ENCODE measurements at regions not wholly inside any gene's neighbourhood (a gene's known extent, or its start where the extent isn't known, plus 50 kb on each side); places are given as distances from the start of the nearest gene placed in this dataset.

DNA sequence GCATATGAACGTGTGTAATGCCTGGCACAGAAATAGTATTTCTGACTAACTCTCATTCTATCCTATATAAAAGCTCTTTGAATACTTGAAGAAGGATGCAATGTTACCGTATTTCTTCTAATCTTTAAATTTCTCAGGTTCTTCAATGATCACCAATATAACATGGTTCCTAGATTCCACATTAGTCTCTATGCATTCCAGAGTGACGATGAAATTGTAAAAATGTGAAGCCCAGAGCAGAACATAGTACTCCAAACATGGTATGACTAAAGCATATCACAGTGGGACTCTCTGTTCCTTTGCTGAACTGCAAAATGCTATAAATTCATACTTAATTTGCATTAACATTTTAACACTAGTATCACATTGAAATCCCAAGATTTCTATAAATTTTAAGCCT is 877.6 kb upstream of the CHORDC1 start:
- no peak overlapping the region for H4K91ac ChIP-seq (ENCODE audit: low read length)
- no peaks in the 10 kb centered on the region for H3K36me3 ChIP-seq (ENCODE audit: control insufficient read depth in 1 of 2, insufficient read depth in 2 of 2, low read depth in 1 of 2, low read length in 2 of 2)
- 75% methylated on average over 2 of the region's 3 CpGs for WGBS
- no peaks in the 10 kb centered on the region for H3K4me1 ChIP-seq (ENCODE audit: control insufficient read depth, insufficient read depth, low read depth, low read length)
- H3K4ac ChIP-seq (ENCODE audit: low read depth in 1 of 2, low read length in 2 of 2), result no peak overlapping the region
- DNase-seq, result no peak
- no peak overlapping the region for H3K9ac ChIP-seq (ENCODE audit: low read length)
- H2AFZ ChIP-seq (ENCODE audit: low read depth, low read length), result no peak overlapping the region
- no peak overlapping the region for H3K4me2 ChIP-seq (ENCODE audit: low read length, poor library complexity, severe bottlenecking)
- H3K9me3 ChIP-seq (ENCODE audit: control insufficient read depth, low read length), result peaks cover 4% of the 10 kb centered on the region
- H3K14ac ChIP-seq (ENCODE audit: low read length in 2 of 2), result no peak overlapping the region
- no peaks in the 10 kb centered on the region for H3K27me3 ChIP-seq (ENCODE audit: control insufficient read depth in 1 of 2, insufficient read depth in 1 of 2, low read length in 2 of 2)
- no peaks in the 10 kb centered on the region for H3K79me1 ChIP-seq (replicated peaks; ENCODE audit: low read length, poor library complexity, severe bottlenecking)
- H2BK120ac ChIP-seq (ENCODE audit: low read depth, low read length), result no peak overlapping the region
- H3K23ac ChIP-seq (ENCODE audit: low read length in 2 of 2), result no peak overlapping the region
- no peak overlapping the region for H4K8ac ChIP-seq (ENCODE audit: low read length)
- no peak overlapping the region for H3K4me3 ChIP-seq (ENCODE audit: insufficient read depth in 1 of 2, low read depth in 1 of 2, low read length in 2 of 2)
- H2BK15ac ChIP-seq (ENCODE audit: low read depth, poor library complexity, severe bottlenecking), result no peak overlapping the region
- no peak overlapping the region for H2BK12ac ChIP-seq (ENCODE audit: low read length in 2 of 2)
- no peak overlapping the region for H2AK5ac ChIP-seq (ENCODE audit: low read length, severe bottlenecking)
- H2BK5ac ChIP-seq (ENCODE audit: low read depth, low read length, poor library complexity, severe bottlenecking), result no peak overlapping the region
- no peak overlapping the region for H3K18ac ChIP-seq (ENCODE audit: low read depth in 1 of 2, low read length in 2 of 2)
- H3K27ac ChIP-seq (ENCODE audit: low read length, poor library complexity, severe bottlenecking), result no peak overlapping the region

DNA sequence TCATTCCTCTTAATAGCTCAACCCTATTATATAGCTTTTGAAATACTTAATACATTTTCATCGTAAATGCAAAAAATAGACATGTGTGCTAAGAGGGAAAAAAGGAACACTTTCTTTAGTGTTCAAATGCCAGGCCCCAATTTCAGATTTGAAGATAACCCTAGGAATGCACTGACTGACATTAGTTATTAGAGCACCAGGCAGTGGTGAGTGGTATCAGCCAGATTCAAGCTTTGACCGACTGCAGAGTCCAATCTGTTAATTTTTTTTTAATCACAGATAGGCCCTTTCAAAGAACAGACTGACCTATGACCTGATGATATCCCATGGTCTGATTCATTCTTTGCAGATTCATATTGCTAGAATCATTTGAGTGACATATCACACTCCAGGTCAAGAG is 874.2 kb upstream of the CHORDC1 start:
- Histone ChIP-seq H2BK15ac (ENCODE audit: low read depth, poor library complexity, severe bottlenecking) (no peak overlapping the region), H2AK5ac (ENCODE audit: low read length, severe bottlenecking) (no peak overlapping the region), H3K4me1 (ENCODE audit: control insufficient read depth, insufficient read depth, low read depth, low read length) (no peaks in the 10 kb centered on the region), H3K9ac (ENCODE audit: low read length) (no peak overlapping the region), H4K91ac (ENCODE audit: low read length) (no peak overlapping the region), H2BK5ac (ENCODE audit: low read depth, low read length, poor library complexity, severe bottlenecking) (no peak overlapping the region), H3K4ac (ENCODE audit: low read depth in 1 of 2, low read length in 2 of 2) (no peak overlapping the region), H2AFZ (ENCODE audit: low read depth, low read length) (no peak overlapping the region), H3K27me3 (ENCODE audit: control insufficient read depth in 1 of 2, insufficient read depth in 1 of 2, low read length in 2 of 2) (no peaks in the 10 kb centered on the region), H3K36me3 (ENCODE audit: control insufficient read depth in 1 of 2, insufficient read depth in 2 of 2, low read depth in 1 of 2, low read length in 2 of 2) (no peaks in the 10 kb centered on the region), H3K79me1 (replicated peaks; ENCODE audit: low read length, poor library complexity, severe bottlenecking) (no peaks in the 10 kb centered on the region), H2BK120ac (ENCODE audit: low read depth, low read length) (no peak overlapping the region), H3K27ac (ENCODE audit: low read length, poor library complexity, severe bottlenecking) (no peak overlapping the region), H3K23ac (ENCODE audit: low read length in 2 of 2) (no peak overlapping the region), H3K4me2 (ENCODE audit: low read length, poor library complexity, severe bottlenecking) (no peak overlapping the region), H3K18ac (ENCODE audit: low read depth in 1 of 2, low read length in 2 of 2) (no peak overlapping the region), H3K4me3 (ENCODE audit: insufficient read depth in 1 of 2, low read depth in 1 of 2, low read length in 2 of 2) (no peak overlapping the region), H4K8ac (ENCODE audit: low read length) (no peak overlapping the region), H2BK12ac (ENCODE audit: low read length in 2 of 2) (no peak overlapping the region), H3K9me3 (ENCODE audit: control insufficient read depth, low read length) (no peaks in the 10 kb centered on the region), H3K14ac (ENCODE audit: low read length in 2 of 2) (no peak overlapping the region)
- WGBS, result 86% methylated on average over 1 of the region's 2 CpGs
- DNase-seq, result no peak

DNA sequence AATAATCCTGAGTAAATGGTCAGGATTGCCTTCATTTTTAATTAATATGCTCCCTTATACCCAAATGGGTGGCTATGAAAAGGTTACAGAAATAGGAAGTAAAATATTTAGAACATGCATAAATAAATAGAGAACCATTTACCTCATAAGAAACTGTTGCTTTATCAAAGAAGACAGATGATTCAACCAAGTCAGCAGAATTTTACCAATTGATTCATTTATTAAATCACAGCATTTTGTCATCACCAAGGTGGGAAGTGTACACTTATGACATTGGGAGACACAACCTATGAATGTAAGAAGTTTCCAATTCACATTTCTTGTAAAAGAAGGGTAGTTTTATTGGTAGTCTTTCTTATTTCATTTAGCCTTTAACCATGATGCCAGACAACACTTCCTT is 870.3 kb upstream of the CHORDC1 start:
- Histone ChIP-seq H3K79me1 (replicated peaks; ENCODE audit: low read length, poor library complexity, severe bottlenecking) (no peaks in the 10 kb centered on the region), H4K8ac (ENCODE audit: low read length) (no peak overlapping the region), H2AK5ac (ENCODE audit: low read length, severe bottlenecking) (no peak overlapping the region), H3K4me1 (ENCODE audit: control insufficient read depth, insufficient read depth, low read depth, low read length) (no peaks in the 10 kb centered on the region), H4K91ac (ENCODE audit: low read length) (no peak overlapping the region), H3K14ac (ENCODE audit: low read length in 2 of 2) (no peak overlapping the region), H3K4me2 (ENCODE audit: low read length, poor library complexity, severe bottlenecking) (no peak overlapping the region), H2BK12ac (ENCODE audit: low read length in 2 of 2) (no peak overlapping the region), H3K4me3 (ENCODE audit: insufficient read depth in 1 of 2, low read depth in 1 of 2, low read length in 2 of 2) (no peak overlapping the region), H3K27me3 (ENCODE audit: control insufficient read depth in 1 of 2, insufficient read depth in 1 of 2, low read length in 2 of 2) (no peaks in the 10 kb centered on the region), H3K23ac (ENCODE audit: low read length in 2 of 2) (no peak overlapping the region), H3K18ac (ENCODE audit: low read depth in 1 of 2, low read length in 2 of 2) (no peak overlapping the region), H2BK5ac (ENCODE audit: low read depth, low read length, poor library complexity, severe bottlenecking) (no peak overlapping the region), H2BK15ac (ENCODE audit: low read depth, poor library complexity, severe bottlenecking) (no peak overlapping the region), H2BK120ac (ENCODE audit: low read depth, low read length) (no peak overlapping the region), H3K27ac (ENCODE audit: low read length, poor library complexity, severe bottlenecking) (no peak overlapping the region), H3K9me3 (ENCODE audit: control insufficient read depth, low read length) (no peaks in the 10 kb centered on the region), H3K4ac (ENCODE audit: low read depth in 1 of 2, low read length in 2 of 2) (no peak overlapping the region), H3K9ac (ENCODE audit: low read length) (no peak overlapping the region), H2AFZ (ENCODE audit: low read depth, low read length) (no peak overlapping the region), H3K36me3 (ENCODE audit: control insufficient read depth in 1 of 2, insufficient read depth in 2 of 2, low read depth in 1 of 2, low read length in 2 of 2) (no peaks in the 10 kb centered on the region)
- no peak for DNase-seq

DNA sequence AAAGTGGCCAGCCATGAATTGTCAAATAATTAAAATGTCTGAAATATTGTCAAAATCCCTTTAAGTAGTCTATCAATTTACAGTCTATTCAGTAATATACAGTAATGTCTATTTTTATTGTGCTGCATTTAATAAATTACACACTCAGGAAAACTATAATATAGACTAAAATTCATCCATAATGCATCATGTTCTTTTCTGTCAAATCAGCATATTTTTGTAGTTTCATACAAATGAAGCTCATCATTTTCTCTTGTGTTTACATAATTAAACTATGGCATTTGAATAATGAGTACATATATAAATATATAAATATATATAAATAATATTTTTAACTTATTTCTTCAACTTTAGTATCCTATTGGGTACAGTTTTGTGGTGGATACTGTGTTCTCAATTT is 868.7 kb upstream of the CHORDC1 start:
- no peak overlapping the region for H3K4ac ChIP-seq (ENCODE audit: low read depth in 1 of 2, low read length in 2 of 2)
- H4K91ac ChIP-seq (ENCODE audit: low read length), result no peak overlapping the region
- H3K4me3 ChIP-seq (ENCODE audit: insufficient read depth in 1 of 2, low read depth in 1 of 2, low read length in 2 of 2), result no peak overlapping the region
- no peak overlapping the region for H3K9ac ChIP-seq (ENCODE audit: low read length)
- no peaks in the 10 kb centered on the region for H3K4me1 ChIP-seq (ENCODE audit: control insufficient read depth, insufficient read depth, low read depth, low read length)
- no peak overlapping the region for H3K23ac ChIP-seq (ENCODE audit: low read length in 2 of 2)
- DNase-seq, result no peak
- H3K27me3 ChIP-seq (ENCODE audit: control insufficient read depth in 1 of 2, insufficient read depth in 1 of 2, low read length in 2 of 2), result no peaks in the 10 kb centered on the region
- no peak overlapping the region for H2AK5ac ChIP-seq (ENCODE audit: low read length, severe bottlenecking)
- H2BK12ac ChIP-seq (ENCODE audit: low read length in 2 of 2), result no peak overlapping the region
- no peak overlapping the region for H2BK15ac ChIP-seq (ENCODE audit: low read depth, poor library complexity, severe bottlenecking)
- H3K79me1 ChIP-seq (replicated peaks; ENCODE audit: low read length, poor library complexity, severe bottlenecking), result no peaks in the 10 kb centered on the region
- no peak overlapping the region for H4K8ac ChIP-seq (ENCODE audit: low read length)
- no peaks in the 10 kb centered on the region for H3K9me3 ChIP-seq (ENCODE audit: control insufficient read depth, low read length)
- H2BK5ac ChIP-seq (ENCODE audit: low read depth, low read length, poor library complexity, severe bottlenecking), result no peak overlapping the region
- H3K27ac ChIP-seq (ENCODE audit: low read length, poor library complexity, severe bottlenecking), result no peak overlapping the region
- H2AFZ ChIP-seq (ENCODE audit: low read depth, low read length), result no peak overlapping the region
- no peaks in the 10 kb centered on the region for H3K36me3 ChIP-seq (ENCODE audit: control insufficient read depth in 1 of 2, insufficient read depth in 2 of 2, low read depth in 1 of 2, low read length in 2 of 2)
- no peak overlapping the region for H3K18ac ChIP-seq (ENCODE audit: low read depth in 1 of 2, low read length in 2 of 2)
- H2BK120ac ChIP-seq (ENCODE audit: low read depth, low read length), result no peak overlapping the region
- no peak overlapping the region for H3K14ac ChIP-seq (ENCODE audit: low read length in 2 of 2)
- H3K4me2 ChIP-seq (ENCODE audit: low read length, poor library complexity, severe bottlenecking), result no peak overlapping the region

Data from mesenchymal stem cell (in vitro differentiated cells and primary cell).